ENCODE measurements at regions not wholly inside any gene's neighbourhood (a gene's known extent, or its start where the extent isn't known, plus 50 kb on each side); places are given as distances from the start of the nearest gene placed in this dataset.

- ATAC-seq, result no peak
- no peak for TF ChIP-seq PATZ1 (CRISPR knock-in tag; IDR thresholded peaks at IDR 0.05; ENCODE audit: borderline replicate concordance)
- no peak for TF ChIP-seq RARB (CRISPR knock-in tag; IDR thresholded peaks at IDR 0.05)
- no peak for TF ChIP-seq OSR1 (CRISPR knock-in tag; IDR thresholded peaks at IDR 0.05)
- no peak for TF ChIP-seq ZC3H10 (CRISPR knock-in tag; IDR thresholded peaks at IDR 0.05)
- no peak for TF ChIP-seq SNAI2 (CRISPR knock-in tag; IDR thresholded peaks at IDR 0.05)
- TF ChIP-seq ZNF8 (CRISPR knock-in tag; IDR thresholded peaks at IDR 0.05), result no peak
- TF ChIP-seq ZFP3 (CRISPR knock-in tag; IDR thresholded peaks at IDR 0.05), result no peak
- TF ChIP-seq ZNF565 (CRISPR knock-in tag; conservative IDR thresholded peaks at IDR 0.05; ENCODE audit: low read depth), result no peak
- no peak for TF ChIP-seq CREB5 (CRISPR knock-in tag; IDR thresholded peaks at IDR 0.05; ENCODE audit: low read depth)
- no peak for TF ChIP-seq ARNTL (CRISPR knock-in tag; IDR thresholded peaks at IDR 0.05; ENCODE audit: borderline replicate concordance, low read depth)
- TF ChIP-seq BACH2 (CRISPR knock-in tag; IDR thresholded peaks at IDR 0.05; ENCODE audit: borderline replicate concordance), result no peak
- no peak for TF ChIP-seq POU6F1 (CRISPR knock-in tag; IDR thresholded peaks at IDR 0.05; ENCODE audit: borderline replicate concordance, low read depth)
- no peak for TF ChIP-seq ISL1 (CRISPR knock-in tag; IDR thresholded peaks at IDR 0.05)
- TF ChIP-seq CSRNP3 (CRISPR knock-in tag; IDR thresholded peaks at IDR 0.05), result no peak
- TF ChIP-seq PPARA (CRISPR knock-in tag; IDR thresholded peaks at IDR 0.05; ENCODE audit: borderline replicate concordance), result no peak
- TF ChIP-seq ESRRG (CRISPR knock-in tag; IDR thresholded peaks at IDR 0.05), result no peak
- no peak for TF ChIP-seq CSDC2 (CRISPR knock-in tag; IDR thresholded peaks at IDR 0.05)
Measured at GRCh38 chr19:31675193-31675913, 326.1 kb upstream of the TSHZ3 start.

GRCh38 chr19:31676271-31677004, 327.2 kb upstream of the TSHZ3 start:
- ATAC-seq, result no peak
- TF ChIP-seq TOX (CRISPR knock-in tag; IDR thresholded peaks at IDR 0.05; ENCODE audit: borderline replicate concordance) (no peak), OSR1 (CRISPR knock-in tag; IDR thresholded peaks at IDR 0.05) (no peak), GLIS3 (CRISPR knock-in tag; IDR thresholded peaks at IDR 0.05) (no peak), ZFP3 (CRISPR knock-in tag; IDR thresholded peaks at IDR 0.05) (no peak), SNAI2 (CRISPR knock-in tag; IDR thresholded peaks at IDR 0.05) (no peak), PPARA (CRISPR knock-in tag; IDR thresholded peaks at IDR 0.05; ENCODE audit: borderline replicate concordance) (no peak), ZFP30 (CRISPR knock-in tag; IDR thresholded peaks at IDR 0.05) (no peak), ZC3H10 (CRISPR knock-in tag; IDR thresholded peaks at IDR 0.05) (no peak), TSHZ2 (CRISPR knock-in tag; IDR thresholded peaks at IDR 0.05) (no peak), CREB5 (CRISPR knock-in tag; IDR thresholded peaks at IDR 0.05; ENCODE audit: low read depth) (no peak), POU6F1 (CRISPR knock-in tag; IDR thresholded peaks at IDR 0.05; ENCODE audit: borderline replicate concordance, low read depth) (no peak), RARB (CRISPR knock-in tag; IDR thresholded peaks at IDR 0.05) (no peak), ARNTL (CRISPR knock-in tag; IDR thresholded peaks at IDR 0.05; ENCODE audit: borderline replicate concordance, low read depth) (no peak), ZNF70 (CRISPR knock-in tag; IDR thresholded peaks at IDR 0.05) (no peak), PATZ1 (CRISPR knock-in tag; IDR thresholded peaks at IDR 0.05; ENCODE audit: borderline replicate concordance) (no peak), BACH2 (CRISPR knock-in tag; IDR thresholded peaks at IDR 0.05; ENCODE audit: borderline replicate concordance) (no peak)
